K562 (cell line): ENCODE measurements at regions not wholly inside any gene's neighbourhood (a gene's known extent, or its start where the extent isn't known, plus 50 kb on each side); places are given as distances from the start of the nearest gene placed in this dataset.

Source experiments
- FOSL1 ChIP-seq: fragments of 200-800 bp; sonication (Bioruptor generic); conservative IDR thresholded peaks from 2 replicates; pipeline ENCODE4 v1.6.1; 2016; ENCODE audit warnings: missing genetic modification characterization, missing compliant biosample characterization
- GATAD2A ChIP-seq: fragments of 450-650 bp; IDR thresholded peaks from 2 replicates; pipeline ENCODE4 v1.6.1; 2017
- HMGN3 ChIP-seq: IDR thresholded peaks from 2 replicates; pipeline ENCODE4 v1.6.1; 2011; ENCODE audit warnings: borderline replicate concordance, low read depth, mild to moderate bottlenecking, mixed read lengths, low read length; ENCODE audit not compliant: insufficient read length; ENCODE audit errors: extremely low read depth
- NEUROD1 ChIP-seq: fragments of 150-350 bp; IDR thresholded peaks from 2 replicates; pipeline ENCODE4 v1.6.1; 2014; ENCODE audit warnings: borderline replicate concordance, low read length, low read depth; ENCODE audit not compliant: partially characterized antibody
- SAFB ChIP-seq: fragments of 200-400 bp; formaldehyde crosslinking; IDR thresholded peaks from 2 replicates; pipeline ENCODE4 v1.6.1; 2017; ENCODE audit warnings: low read depth, low read length, borderline replicate concordance
- SLC30A9 ChIP-seq: fragments of 250-450 bp; sonication (Bioruptor Pico); IDR thresholded peaks from 2 replicates; pipeline ENCODE4 v1.8.0; 2022; ENCODE audit warnings: mild to moderate bottlenecking, moderate library complexity
- SMAD4 ChIP-seq: fragments of 250-450 bp; sonication (Bioruptor Pico); conservative IDR thresholded peaks from 2 replicates; pipeline ENCODE4 v1.8.0; 2021; ENCODE audit warnings: inconsistent platforms, mild to moderate bottlenecking, moderate library complexity
- TRIM28 ChIP-seq: fragments of 450-650 bp; IDR thresholded peaks from 2 replicates; pipeline ENCODE4 v1.6.1; 2017
- U2AF2 ChIP-seq: fragments of 200-400 bp; formaldehyde crosslinking; optimal IDR thresholded peaks from 2 replicates; pipeline ENCODE3; 2017; ENCODE audit warnings: low read depth, mild to moderate bottlenecking, low read length
- ZNF165 ChIP-seq: fragments of 250-450 bp; sonication (Bioruptor Pico); IDR thresholded peaks from 2 replicates; pipeline ENCODE4 v1.4.0; 2020; ENCODE audit warnings: borderline replicate concordance
- ZNF197 ChIP-seq: fragments of 200-800 bp; sonication (Bioruptor generic); IDR thresholded peaks from 2 replicates; pipeline ENCODE4 v1.6.1; 2016; ENCODE audit warnings: low read depth, missing genetic modification characterization, missing compliant biosample characterization
- ZNF212 ChIP-seq: fragments of 450-650 bp; formaldehyde crosslinking; IDR thresholded peaks from 2 replicates; pipeline ENCODE4 v1.4.0; 2020; ENCODE audit warnings: mild to moderate bottlenecking
- ZNF3 ChIP-seq: fragments of 250-450 bp; sonication (Bioruptor Pico); IDR thresholded peaks from 2 replicates; pipeline ENCODE4 v1.5.0; 2021; ENCODE audit warnings: mild to moderate bottlenecking, moderate library complexity
- ZNF785 ChIP-seq: fragments of 250-450 bp; sonication (Bioruptor Pico); IDR thresholded peaks from 2 replicates; pipeline ENCODE4 v1.4.0; 2020; ENCODE audit warnings: mild to moderate bottlenecking
- TF ChIP-seq, protein P1 (sequence below): fragments of 250-450 bp; sonication (Bioruptor Pico); IDR thresholded peaks from 2 replicates; pipeline ENCODE4 v1.9.0; 2021; ENCODE audit warnings: mild to moderate bottlenecking
- TF ChIP-seq, protein P2 (sequence below): sonication (generic); formaldehyde crosslinking; IDR thresholded peaks from 2 replicates; pipeline ENCODE4 v1.8.0; 2022; ENCODE audit warnings: mild to moderate bottlenecking, missing genetic modification reagents

DNA sequence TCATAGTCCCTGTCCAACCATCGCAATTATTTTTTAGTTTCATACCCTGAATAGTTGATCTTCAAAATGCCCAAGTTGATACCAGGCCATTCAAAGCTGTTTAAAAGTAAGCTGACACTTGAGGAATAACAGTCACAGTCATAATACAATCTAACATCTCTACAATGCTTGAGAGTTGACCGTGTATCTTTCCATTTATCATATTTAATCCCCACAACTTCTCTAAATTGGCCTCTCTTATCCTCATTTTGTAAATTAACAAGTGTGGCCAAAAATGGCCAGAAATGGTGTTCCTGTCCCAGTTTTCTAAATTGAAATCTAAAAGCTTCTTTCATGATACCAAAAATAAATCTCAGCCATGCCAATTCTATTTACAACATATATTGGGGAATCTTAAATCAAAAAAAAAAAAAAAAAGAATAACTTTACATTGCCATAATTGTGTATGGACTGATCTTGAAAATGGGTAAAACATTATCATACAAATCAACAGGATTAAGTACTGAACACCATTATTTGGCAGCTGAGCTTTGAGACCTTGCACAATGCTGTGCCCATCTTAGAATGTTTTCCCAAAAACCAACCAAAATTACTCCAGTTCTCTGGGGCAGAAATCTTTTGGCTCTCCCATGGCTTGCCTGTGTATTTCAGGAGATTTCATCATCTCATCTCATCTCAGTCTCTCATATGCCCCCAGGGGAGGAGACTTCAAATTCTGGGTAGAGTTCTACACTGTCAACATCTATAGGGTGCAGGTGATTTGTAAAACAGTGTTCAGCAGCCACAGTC is 448.7 kb upstream of the JARID2 start (continued):
- TF ChIP-seq U2AF2 (no peak), SLC30A9 (CRISPR knock-in tag) (no peak), ZNF212 (no peak), ZNF165 (no peak), TRIM28 (no peak; the same call in 1 of the 2 replicates), SMAD4 (CRISPR knock-in tag) (peak; percentile 90), HMGN3 (no peak), ZNF197 (CRISPR knock-in tag) (peak; percentile 78), GATAD2A (no peak), NEUROD1 (no peak), ZNF785 (CRISPR knock-in tag) (no peak), ZNF3 (CRISPR knock-in tag) (no peak), FOSL1 (tag) (peak; percentile 49), SAFB (no peak)
- TF ChIP-seq, protein P1, sequence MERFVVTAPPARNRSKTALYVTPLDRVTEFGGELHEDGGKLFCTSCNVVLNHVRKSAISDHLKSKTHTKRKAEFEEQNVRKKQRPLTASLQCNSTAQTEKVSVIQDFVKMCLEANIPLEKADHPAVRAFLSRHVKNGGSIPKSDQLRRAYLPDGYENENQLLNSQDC (CRISPR knock-in tag): no peak
- TF ChIP-seq, protein P2, sequence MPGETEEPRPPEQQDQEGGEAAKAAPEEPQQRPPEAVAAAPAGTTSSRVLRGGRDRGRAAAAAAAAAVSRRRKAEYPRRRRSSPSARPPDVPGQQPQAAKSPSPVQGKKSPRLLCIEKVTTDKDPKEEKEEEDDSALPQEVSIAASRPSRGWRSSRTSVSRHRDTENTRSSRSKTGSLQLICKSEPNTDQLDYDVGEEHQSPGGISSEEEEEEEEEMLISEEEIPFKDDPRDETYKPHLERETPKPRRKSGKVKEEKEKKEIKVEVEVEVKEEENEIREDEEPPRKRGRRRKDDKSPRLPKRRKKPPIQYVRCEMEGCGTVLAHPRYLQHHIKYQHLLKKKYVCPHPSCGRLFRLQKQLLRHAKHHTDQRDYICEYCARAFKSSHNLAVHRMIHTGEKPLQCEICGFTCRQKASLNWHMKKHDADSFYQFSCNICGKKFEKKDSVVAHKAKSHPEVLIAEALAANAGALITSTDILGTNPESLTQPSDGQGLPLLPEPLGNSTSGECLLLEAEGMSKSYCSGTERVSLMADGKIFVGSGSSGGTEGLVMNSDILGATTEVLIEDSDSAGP (CRISPR knock-in tag): no peak
